Loucy (cell line): ENCODE measurements at regions not wholly inside any gene's neighbourhood (a gene's known extent, or its start where the extent isn't known, plus 50 kb on each side); places are given as distances from the start of the nearest gene placed in this dataset.

ENCODE experiments used
- EZH2phosphoT487 ChIP-seq: fragments of 200-600 bp; IDR thresholded peaks from 2 replicates; pipeline ENCODE4 v1.6.1; 2018; ENCODE audit warnings: antibody characterized with exemption, mild to moderate bottlenecking, moderate library complexity, borderline replicate concordance
- TF ChIP-seq, protein P1 (sequence below): fragments of 200-600 bp; sonication (generic); conservative IDR thresholded peaks from 2 replicates; pipeline ENCODE4 v1.5.1; 2014; ENCODE audit warnings: mild to moderate bottlenecking, antibody characterized with exemption, low read length

DNA sequence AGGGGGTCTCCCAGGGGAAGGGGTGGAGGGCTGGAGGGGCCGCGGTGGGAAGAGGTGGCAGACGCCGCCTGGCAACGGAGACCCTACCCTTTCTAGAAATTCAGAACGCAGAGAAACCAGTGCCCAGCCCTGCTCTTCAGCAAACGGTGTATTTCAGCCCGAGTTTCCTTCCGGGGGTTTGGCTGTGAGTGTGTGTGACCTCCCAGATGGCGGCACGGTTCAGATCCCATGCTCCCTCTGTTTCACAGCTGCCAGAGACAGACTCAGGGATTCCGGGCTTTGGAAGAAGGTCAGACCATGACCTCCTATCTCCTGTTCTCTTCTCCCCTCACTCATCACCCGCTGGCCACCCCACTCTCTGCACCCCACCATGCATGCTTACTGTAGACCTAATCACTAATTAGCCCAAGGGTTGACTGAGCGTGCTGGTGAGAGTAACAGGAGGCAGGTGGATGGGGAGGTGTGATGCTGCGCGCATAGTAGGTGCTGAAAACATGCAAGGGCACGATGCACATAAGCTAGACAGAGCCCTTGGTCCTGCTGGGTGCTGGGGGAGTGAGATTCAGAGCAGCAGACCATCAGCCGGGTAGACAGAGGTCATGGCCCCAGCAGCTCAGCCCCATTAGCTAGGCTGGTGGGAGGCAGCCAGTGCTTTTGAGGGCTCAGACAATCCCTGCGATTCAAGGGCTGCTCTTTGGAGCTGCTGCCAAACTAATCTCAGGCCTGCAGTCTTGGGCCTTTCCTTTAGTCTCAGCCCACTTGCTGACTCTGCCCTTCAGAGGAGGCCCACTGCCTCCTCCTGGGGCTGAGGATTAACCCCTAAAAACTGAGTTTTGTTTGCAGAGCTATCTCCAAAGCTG is 256.5 kb upstream of the CADM1 start:
- TF ChIP-seq, protein P1, sequence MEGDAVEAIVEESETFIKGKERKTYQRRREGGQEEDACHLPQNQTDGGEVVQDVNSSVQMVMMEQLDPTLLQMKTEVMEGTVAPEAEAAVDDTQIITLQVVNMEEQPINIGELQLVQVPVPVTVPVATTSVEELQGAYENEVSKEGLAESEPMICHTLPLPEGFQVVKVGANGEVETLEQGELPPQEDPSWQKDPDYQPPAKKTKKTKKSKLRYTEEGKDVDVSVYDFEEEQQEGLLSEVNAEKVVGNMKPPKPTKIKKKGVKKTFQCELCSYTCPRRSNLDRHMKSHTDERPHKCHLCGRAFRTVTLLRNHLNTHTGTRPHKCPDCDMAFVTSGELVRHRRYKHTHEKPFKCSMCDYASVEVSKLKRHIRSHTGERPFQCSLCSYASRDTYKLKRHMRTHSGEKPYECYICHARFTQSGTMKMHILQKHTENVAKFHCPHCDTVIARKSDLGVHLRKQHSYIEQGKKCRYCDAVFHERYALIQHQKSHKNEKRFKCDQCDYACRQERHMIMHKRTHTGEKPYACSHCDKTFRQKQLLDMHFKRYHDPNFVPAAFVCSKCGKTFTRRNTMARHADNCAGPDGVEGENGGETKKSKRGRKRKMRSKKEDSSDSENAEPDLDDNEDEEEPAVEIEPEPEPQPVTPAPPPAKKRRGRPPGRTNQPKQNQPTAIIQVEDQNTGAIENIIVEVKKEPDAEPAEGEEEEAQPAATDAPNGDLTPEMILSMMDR = no peak
- no peak for TF ChIP-seq EZH2phosphoT487
